ENCODE measurements at regions not wholly inside any gene's neighbourhood (a gene's known extent, or its start where the extent isn't known, plus 50 kb on each side); places are given as distances from the start of the nearest gene placed in this dataset.
"Not testable (repeated sequence)": the region's sequence is repeated elsewhere in the genome, so short reads cannot be mapped to it uniquely, and the experiment has no call there.

DNA sequence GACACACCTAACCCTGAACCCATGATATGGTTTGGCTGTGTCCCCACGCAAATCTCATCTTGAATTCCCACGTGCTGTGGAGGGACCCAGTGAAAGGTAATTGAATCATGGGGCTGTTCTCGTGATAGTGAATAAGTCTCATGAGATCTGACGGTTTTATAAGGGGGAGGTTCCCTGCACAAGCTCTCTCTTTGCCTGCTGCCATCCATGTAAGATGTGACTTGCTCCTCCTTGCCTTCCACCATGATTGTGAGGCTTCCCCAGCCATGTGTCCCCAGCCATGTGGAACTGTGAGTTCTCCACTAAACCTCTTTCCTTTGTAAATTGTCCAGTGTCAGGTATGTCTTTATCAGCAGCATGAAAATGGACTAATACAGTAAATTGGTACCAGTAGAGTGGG lies 110.2 kb downstream of the TENT5C start:
- TF ChIP-seq CTCF (IDR thresholded peaks at IDR 0.05 in 2 of 3, conservative IDR thresholded peaks at IDR 0.05 in 1 of 3; ENCODE audit: borderline replicate concordance in 1 of 3, insufficient read depth in 1 of 3, low read depth in 2 of 3, low read length in 2 of 3); POLR2A (IDR thresholded peaks at IDR 0.05; ENCODE audit: borderline replicate concordance, extremely low read depth, insufficient read depth, insufficient read length); EZH2phosphoT487 (IDR thresholded peaks at IDR 0.05; ENCODE audit: borderline replicate concordance); ZNF274 (IDR thresholded peaks at IDR 0.05; ENCODE audit: low read depth, low read length): not testable (repeated sequence)
